Spleen (tissue), 7 donors: ENCODE measurements at regions not wholly inside any gene's neighbourhood (a gene's known extent, or its start where the extent isn't known, plus 50 kb on each side); places are given as distances from the start of the nearest gene placed in this dataset.

Experiments
- POLR2A ChIP-seq, 3 donors: fragments of 450-650 bp; IDR thresholded peaks; one replicate each; pipeline ENCODE4 v1.5.1; 2017; ENCODE audit warnings: antibody characterized with exemption in 3 of 3, mild to moderate bottlenecking in 1 of 3
- POLR2AphosphoS5 ChIP-seq, 3 donors: sonication (generic); formaldehyde crosslinking; IDR thresholded peaks; one replicate each; pipeline ENCODE4 v1.5.1; 2017; ENCODE audit warnings: antibody characterized with exemption in 3 of 3
- TF ChIP-seq, protein P1 (sequence below), 11 experiments: fragments of 200-600 bp in 7 of 11; fragments of 450-650 bp in 4 of 11; sonication (generic) in 4 of 11; IDR thresholded peaks in 8 of 11; conservative IDR thresholded peaks in 3 of 11; 1 replicate in 7 of 11; 2 replicates in 4 of 11; pipeline versions ENCODE4 v1.4.0 to v1.8.0; 2016 to 2021; ENCODE audit warnings: antibody characterized with exemption in 11 of 11, inconsistent platforms in 4 of 11, mild to moderate bottlenecking in 1 of 11
- donor health status: DM: no; HTN: no; CAD: no; lungs with moderate emphysema.
- donor health status: DM: no; HTN: no; CAD: no.
- donor health status: DM: no; HTN: no; CAD: no.

GRCh38 chr20:11347738-11348137, 570.0 kb upstream of the BTBD3 start:
- TF ChIP-seq, protein P1, sequence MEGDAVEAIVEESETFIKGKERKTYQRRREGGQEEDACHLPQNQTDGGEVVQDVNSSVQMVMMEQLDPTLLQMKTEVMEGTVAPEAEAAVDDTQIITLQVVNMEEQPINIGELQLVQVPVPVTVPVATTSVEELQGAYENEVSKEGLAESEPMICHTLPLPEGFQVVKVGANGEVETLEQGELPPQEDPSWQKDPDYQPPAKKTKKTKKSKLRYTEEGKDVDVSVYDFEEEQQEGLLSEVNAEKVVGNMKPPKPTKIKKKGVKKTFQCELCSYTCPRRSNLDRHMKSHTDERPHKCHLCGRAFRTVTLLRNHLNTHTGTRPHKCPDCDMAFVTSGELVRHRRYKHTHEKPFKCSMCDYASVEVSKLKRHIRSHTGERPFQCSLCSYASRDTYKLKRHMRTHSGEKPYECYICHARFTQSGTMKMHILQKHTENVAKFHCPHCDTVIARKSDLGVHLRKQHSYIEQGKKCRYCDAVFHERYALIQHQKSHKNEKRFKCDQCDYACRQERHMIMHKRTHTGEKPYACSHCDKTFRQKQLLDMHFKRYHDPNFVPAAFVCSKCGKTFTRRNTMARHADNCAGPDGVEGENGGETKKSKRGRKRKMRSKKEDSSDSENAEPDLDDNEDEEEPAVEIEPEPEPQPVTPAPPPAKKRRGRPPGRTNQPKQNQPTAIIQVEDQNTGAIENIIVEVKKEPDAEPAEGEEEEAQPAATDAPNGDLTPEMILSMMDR (IDR thresholded peaks at IDR 0.05 in 8 of 11, conservative IDR thresholded peaks at IDR 0.05 in 3 of 11): no peak
- TF ChIP-seq POLR2A (IDR thresholded peaks at IDR 0.05): no peak
- TF ChIP-seq POLR2AphosphoS5 (IDR thresholded peaks at IDR 0.05): no peak
